HFFc6 (cell line): ENCODE measurements at regions not wholly inside any gene's neighbourhood (a gene's known extent, or its start where the extent isn't known, plus 50 kb on each side); places are given as distances from the start of the nearest gene placed in this dataset.

ENCODE experiments used
- DNase-seq: peaks from one replicate; pipeline ENCODE4 v3.0.0-alpha.2; 2018
- H3K27ac Mint-ChIP-seq: 2 replicates; pipeline ENCODE4 v1.8.0; 2020; ENCODE audit warnings: mild to moderate bottlenecking, mixed read lengths
- H3K27me3 Mint-ChIP-seq: 2 replicates; pipeline ENCODE4 v1.8.0; 2021; ENCODE audit warnings: mild to moderate bottlenecking, moderate library complexity, mixed read lengths; ENCODE audit not compliant: insufficient read depth
- H3K36me3 Mint-ChIP-seq: 2 replicates; pipeline ENCODE4 v1.8.0; 2021; ENCODE audit warnings: low read depth, mixed read lengths
- H3K4me1 Mint-ChIP-seq: 2 replicates; pipeline ENCODE4 v1.8.0; 2020; ENCODE audit warnings: low read depth, mixed read lengths
- H3K4me3 Mint-ChIP-seq: 2 replicates; pipeline ENCODE4 v1.8.0; 2020; ENCODE audit warnings: mild to moderate bottlenecking, moderate library complexity, mixed read lengths
- H3K9me3 Mint-ChIP-seq: 2 replicates; pipeline ENCODE4 v1.8.0; 2020; ENCODE audit warnings: mild to moderate bottlenecking, mixed read lengths
- TF ChIP-seq, protein P1 (sequence below): fragments of 200-600 bp; sonication (generic); IDR thresholded peaks from 2 replicates; pipeline ENCODE4 v1.5.0; 2021; ENCODE audit warnings: antibody characterized with exemption, mild to moderate bottlenecking

DNA sequence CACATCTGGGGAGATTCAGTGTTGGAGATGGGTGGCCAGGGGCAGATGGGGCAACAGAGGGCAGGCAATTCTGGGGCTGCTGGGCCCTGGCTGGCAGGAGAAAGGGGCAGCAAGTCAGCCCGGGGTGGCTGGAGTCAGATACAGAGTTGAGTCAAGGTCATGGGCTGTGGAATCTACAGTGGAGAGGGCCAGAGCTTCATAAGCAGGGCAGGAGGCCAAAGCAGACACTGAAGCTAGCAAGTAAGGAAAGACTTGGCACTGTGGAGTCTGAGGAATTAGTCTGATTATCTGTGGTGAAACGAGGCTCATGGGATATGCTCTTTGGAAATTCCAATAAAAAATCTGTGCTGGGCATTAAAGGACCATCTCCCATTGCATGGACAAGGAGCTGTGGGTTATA lies 95.5 kb downstream of the TMX1 start:
- H3K9me3 Mint-ChIP-seq = no peaks in the 10 kb centered on the region
- no peaks in the 10 kb centered on the region; the same call in 1 of the 2 replicates for H3K27me3 Mint-ChIP-seq
- TF ChIP-seq, protein P1, sequence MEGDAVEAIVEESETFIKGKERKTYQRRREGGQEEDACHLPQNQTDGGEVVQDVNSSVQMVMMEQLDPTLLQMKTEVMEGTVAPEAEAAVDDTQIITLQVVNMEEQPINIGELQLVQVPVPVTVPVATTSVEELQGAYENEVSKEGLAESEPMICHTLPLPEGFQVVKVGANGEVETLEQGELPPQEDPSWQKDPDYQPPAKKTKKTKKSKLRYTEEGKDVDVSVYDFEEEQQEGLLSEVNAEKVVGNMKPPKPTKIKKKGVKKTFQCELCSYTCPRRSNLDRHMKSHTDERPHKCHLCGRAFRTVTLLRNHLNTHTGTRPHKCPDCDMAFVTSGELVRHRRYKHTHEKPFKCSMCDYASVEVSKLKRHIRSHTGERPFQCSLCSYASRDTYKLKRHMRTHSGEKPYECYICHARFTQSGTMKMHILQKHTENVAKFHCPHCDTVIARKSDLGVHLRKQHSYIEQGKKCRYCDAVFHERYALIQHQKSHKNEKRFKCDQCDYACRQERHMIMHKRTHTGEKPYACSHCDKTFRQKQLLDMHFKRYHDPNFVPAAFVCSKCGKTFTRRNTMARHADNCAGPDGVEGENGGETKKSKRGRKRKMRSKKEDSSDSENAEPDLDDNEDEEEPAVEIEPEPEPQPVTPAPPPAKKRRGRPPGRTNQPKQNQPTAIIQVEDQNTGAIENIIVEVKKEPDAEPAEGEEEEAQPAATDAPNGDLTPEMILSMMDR = no peak
- H3K4me3 Mint-ChIP-seq = no peak overlapping the region
- H3K27ac Mint-ChIP-seq = no peak overlapping the region
- DNase-seq = no peak
- H3K36me3 Mint-ChIP-seq = no peaks in the 10 kb centered on the region
- peaks cover 54% of the 10 kb centered on the region for H3K4me1 Mint-ChIP-seq

DNA sequence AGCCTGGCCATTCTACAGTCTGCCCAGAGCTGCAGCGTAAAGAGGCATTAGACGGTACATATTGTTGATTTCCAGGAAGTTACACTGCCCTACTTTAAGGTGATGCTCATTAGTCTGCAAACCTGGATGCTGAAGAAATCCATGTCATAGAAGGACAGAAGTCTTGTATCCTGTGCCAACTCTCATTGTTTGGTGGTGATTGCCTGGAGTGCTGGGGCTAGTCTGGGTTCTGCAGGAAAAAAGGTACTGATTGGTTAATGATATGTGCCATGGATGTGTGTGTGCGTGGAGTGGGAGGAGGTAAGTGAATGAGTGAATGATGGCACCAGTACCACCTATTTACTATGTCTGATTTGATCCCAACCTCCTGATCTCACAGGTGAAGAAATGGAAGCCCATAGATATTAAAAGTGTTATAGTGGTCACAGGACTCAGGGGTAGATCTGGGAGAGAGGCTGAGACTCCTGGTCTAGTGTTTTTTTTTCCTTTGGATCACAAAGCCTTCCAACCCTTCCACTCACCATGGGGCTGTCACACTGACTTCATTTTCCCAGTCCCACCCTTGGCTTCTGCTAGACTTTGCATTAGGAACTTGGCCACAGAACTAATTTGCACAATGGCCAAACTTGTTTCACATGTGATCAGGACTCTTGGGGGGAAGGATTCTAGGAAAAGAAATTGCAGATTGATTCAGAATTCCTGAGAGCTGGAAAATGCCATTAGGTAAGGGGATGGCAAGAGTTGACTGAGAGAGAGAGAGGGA lies 96.1 kb downstream of the TMX1 start:
- Mint-ChIP-seq H3K4me1 (peaks cover 51% of the 10 kb centered on the region), H3K36me3 (no peaks in the 10 kb centered on the region), H3K27me3 (no peaks in the 10 kb centered on the region; the same call in 1 of the 2 replicates), H3K4me3 (no peak overlapping the region), H3K9me3 (no peaks in the 10 kb centered on the region), H3K27ac (no peak overlapping the region)
- TF ChIP-seq, protein P1 = no peak
- no peak for DNase-seq

DNA sequence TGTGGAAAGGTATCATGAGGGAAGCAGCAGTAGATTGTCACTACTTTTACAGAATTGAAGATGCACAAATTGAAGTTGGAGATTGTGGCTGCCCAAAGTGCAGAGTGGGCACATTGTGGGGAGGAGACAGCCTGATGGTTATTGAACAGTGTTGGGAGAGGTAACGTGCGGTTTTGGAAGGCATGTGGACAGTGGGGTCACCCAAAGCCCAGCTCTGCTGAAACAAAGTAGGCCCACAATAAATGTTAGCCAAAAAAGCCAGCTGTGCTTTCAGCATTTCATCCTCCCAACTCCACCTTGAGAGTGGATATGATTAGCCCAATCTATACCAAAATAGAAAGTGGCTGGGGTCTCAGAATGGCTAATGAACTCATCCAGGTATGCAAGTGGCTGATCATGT lies 96.7 kb downstream of the TMX1 start:
- H3K9me3 Mint-ChIP-seq = no peaks in the 10 kb centered on the region
- TF ChIP-seq, protein P1 = no peak
- H3K4me1 Mint-ChIP-seq = peaks cover 51% of the 10 kb centered on the region
- H3K27me3 Mint-ChIP-seq = no peaks in the 10 kb centered on the region; the same call in 1 of the 2 replicates
- no peaks in the 10 kb centered on the region for H3K36me3 Mint-ChIP-seq
- H3K4me3 Mint-ChIP-seq = no peak overlapping the region
- H3K27ac Mint-ChIP-seq = no peak overlapping the region
- no peak for DNase-seq

DNA sequence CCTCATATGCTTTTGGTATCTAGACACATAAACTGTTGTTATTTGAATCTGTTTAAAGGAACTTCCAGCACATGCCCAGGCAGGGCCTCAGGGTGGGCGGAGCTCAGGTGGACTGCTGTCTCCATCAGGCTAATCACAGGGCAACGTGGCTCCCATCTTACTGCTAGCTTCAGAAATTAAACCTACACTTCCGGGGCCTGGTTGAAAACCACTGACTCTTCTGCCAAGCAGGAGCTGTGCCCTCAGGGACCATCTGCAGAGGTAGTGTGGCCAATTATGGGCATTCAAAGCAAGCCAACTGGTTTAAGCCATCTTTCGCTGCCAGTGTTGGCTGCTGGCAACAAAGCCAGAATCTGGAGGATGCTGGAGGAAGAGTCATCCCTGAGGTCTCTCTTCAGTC lies 97.5 kb downstream of the TMX1 start:
- H3K27me3 Mint-ChIP-seq = no peaks in the 10 kb centered on the region; the same call in 1 of the 2 replicates
- H3K4me3 Mint-ChIP-seq = no peak overlapping the region
- peaks cover 51% of the 10 kb centered on the region for H3K4me1 Mint-ChIP-seq
- TF ChIP-seq, protein P1 = no peak
- H3K9me3 Mint-ChIP-seq = no peaks in the 10 kb centered on the region
- H3K36me3 Mint-ChIP-seq = no peaks in the 10 kb centered on the region
- DNase-seq = no peak
- no peak overlapping the region for H3K27ac Mint-ChIP-seq

DNA sequence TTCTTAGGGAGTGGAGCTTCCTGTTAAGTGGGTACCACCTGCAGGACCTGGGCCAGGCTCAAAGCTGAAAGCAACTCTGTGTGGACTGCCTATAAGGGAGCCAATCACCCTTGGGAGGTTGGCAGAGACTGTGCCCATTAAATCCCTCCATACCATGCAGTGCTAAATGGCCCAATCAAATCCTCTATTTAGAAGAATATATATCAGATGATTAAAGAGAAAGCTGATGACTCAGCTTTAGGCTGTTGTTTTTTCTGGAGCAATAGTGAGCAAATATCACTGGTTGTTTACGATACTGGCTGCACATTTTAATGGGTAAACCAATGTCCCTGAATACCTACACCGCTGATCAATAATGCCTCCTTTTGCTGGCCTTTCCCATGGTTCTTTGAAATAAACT lies 101.3 kb downstream of the TMX1 start:
- Mint-ChIP-seq H3K4me3 (no peak overlapping the region), H3K27me3 (no peaks in the 10 kb centered on the region; the same call in 1 of the 2 replicates)
- no peak for DNase-seq

More for the DNA sequence above, 101.3 kb downstream of the TMX1 start:
- Mint-ChIP-seq H3K36me3 (peaks cover 8% of the 10 kb centered on the region), H3K9me3 (peaks cover 10% of the 10 kb centered on the region; the same call in 1 of the 2 replicates), H3K27ac (no peak overlapping the region), H3K4me1 (peaks cover 16% of the 10 kb centered on the region)
- TF ChIP-seq, protein P1 = no peak
